Uterus (tissue), 2 donors: ENCODE measurements at regions not wholly inside any gene's neighbourhood (a gene's known extent, or its start where the extent isn't known, plus 50 kb on each side); places are given as distances from the start of the nearest gene placed in this dataset.

Source experiments
- CTCF ChIP-seq, 4 experiments: fragments of 200-600 bp in 2 of 4; fragments of 450-650 bp in 2 of 4; sonication (generic) in 2 of 4; IDR thresholded peaks; one replicate each; pipeline ENCODE4 v1.5.1; 2016 to 2019; ENCODE audit warnings: antibody characterized with exemption in 4 of 4, mild to moderate bottlenecking in 2 of 4, moderate library complexity in 1 of 4
- POLR2A ChIP-seq, 2 donors: fragments of 450-650 bp; IDR thresholded peaks; one replicate each; pipeline ENCODE4 v1.6.1; 2016; ENCODE audit warnings: antibody characterized with exemption in 2 of 2, mild to moderate bottlenecking in 1 of 2, moderate library complexity in 1 of 2

- TF ChIP-seq CTCF (IDR thresholded peaks at IDR 0.05) = no peak
- TF ChIP-seq POLR2A (IDR thresholded peaks at IDR 0.05) = no peak
These were observed 337.0 kb upstream of the SLITRK5 start for GRCh38 chr13:87334176-87334575.
